NCI-H748 (cell line): ENCODE measurements at regions not wholly inside any gene's neighbourhood (a gene's known extent, or its start where the extent isn't known, plus 50 kb on each side); places are given as distances from the start of the nearest gene placed in this dataset.

Experiments used
- DNase-seq: peaks from one replicate; lab custom pipeline; 2025; ENCODE audit not compliant: unreplicated experiment; lab: John Stamatoyannopoulos, UW

GRCh38 chr17:79457376-79457775 lies 153.5 kb downstream of the RBFOX3 start:
- DNase-seq = no peak

GRCh38 chr17:79455636-79456035 lies 155.2 kb downstream of the RBFOX3 start:
- no peak for DNase-seq

GRCh38 chr17:79454826-79455225 lies 156.0 kb downstream of the RBFOX3 start:
- DNase-seq = no peak

- DNase-seq = no peak
These were observed 157.4 kb downstream of the RBFOX3 start for GRCh38 chr17:79453481-79453880.

GRCh38 chr17:79452706-79453105 lies 158.1 kb downstream of the RBFOX3 start:
- DNase-seq = no peak

- DNase-seq = no peak
These were observed 159.7 kb downstream of the RBFOX3 start for GRCh38 chr17:79451167-79451566.

- DNase-seq = no peak
These were observed 164.3 kb downstream of the RBFOX3 start for GRCh38 chr17:79446399-79447009.

GRCh38 chr17:79444198-79444597 lies 166.7 kb downstream of the RBFOX3 start:
- no peak for DNase-seq

DNA sequence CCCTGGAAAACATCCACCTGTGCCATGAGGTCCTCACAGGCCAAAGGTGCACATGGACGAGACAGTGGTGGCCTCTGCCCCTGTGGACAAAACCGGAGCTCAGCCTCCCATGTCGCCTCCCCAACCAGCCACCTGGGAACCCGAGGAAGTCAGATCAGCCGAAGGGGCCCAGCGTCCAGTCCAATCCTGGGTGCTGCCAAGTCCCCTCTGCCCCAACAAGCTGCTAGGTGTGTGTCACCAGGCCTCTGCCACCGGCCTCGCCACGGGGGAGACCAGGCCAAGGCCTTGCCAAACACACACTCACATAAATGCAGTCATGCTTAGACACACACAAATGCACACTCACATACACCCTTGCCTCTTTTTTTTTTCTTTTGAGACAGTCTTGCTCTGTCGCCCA lies 167.8 kb downstream of the RBFOX3 start:
- no peak for DNase-seq

DNA sequence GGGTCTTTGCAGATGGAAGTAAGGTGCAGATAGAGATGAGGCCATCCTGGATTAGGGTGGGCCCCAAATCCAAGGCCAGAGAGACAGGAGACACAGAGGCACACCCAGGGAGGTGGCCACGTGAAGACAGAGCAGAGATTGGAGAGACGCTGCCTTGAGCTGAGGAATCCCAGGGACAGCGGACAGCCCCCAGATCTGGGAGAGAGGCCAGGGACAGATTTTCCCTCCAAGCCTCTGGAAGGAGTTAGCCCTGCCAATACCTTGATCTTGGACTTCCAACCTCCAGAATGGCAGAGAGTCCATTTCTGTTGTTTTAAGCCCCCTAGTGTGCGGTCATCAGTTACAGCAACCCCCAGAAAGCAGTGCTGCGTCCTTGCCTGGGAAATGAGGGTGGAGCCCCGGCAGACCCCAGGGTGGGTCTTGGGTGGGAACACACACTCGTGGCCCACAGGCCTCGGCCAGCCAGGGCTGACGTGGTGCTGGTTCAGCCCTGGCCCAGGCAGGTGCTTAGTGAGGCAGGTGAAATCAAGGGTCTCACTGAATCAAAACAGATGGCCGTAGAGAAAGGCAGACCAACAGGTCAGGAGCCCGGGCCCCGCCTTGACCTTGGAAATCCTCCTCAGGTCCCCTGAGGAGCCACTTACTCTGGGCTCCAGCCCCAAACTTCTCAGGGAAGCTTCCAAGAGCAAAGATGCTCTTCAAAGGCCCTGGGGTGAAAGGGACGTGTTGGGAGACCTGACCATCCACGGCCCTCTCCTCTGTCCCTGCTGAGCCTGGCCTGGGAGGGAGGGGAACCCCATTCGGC lies 169.3 kb downstream of the RBFOX3 start:
- no peak for DNase-seq

DNA sequence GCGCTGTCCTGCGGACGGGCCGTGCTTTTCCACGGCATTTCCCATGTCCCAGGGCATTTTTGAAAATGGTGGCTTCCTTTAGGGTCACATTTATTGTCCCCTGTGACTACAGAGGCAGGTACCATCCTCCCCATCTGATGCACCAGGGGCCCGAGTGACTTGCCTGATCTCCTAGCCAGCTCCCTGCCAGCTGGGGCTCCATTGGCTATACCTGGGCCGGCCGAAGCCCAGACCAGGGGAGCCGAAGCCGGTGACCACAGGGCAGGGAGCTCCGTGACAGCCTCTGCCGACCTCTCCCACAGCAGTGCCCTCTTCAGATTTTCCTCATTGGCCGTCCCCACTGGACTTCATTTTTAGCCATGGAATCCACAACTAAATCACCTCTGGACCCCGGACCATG lies 170.6 kb downstream of the RBFOX3 start:
- no peak for DNase-seq

DNA sequence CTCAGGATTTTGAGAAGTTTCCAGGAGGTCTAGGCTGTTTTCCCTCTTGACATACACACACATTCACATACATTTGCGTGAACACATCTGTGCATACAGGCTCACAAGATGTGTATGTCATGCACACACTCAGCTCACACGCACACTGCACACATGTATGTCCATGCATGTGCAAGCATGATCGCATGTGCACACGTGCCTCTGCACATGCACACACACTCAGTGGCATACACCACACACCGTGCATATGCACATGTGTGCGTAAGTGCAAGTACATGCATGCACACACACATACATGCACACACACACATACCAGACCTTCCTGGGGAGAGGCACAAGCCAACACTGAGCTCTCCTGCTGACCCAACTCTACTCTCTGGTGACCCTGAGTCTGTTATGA lies 171.4 kb downstream of the RBFOX3 start:
- DNase-seq = no peak

GRCh38 chr17:79438546-79439334 lies 172.1 kb downstream of the RBFOX3 start:
- DNase-seq = no peak

- no peak for DNase-seq
These were observed 172.8 kb downstream of the RBFOX3 start for GRCh38 chr17:79438058-79438457.

- DNase-seq = no peak
These were observed 173.8 kb downstream of the RBFOX3 start for GRCh38 chr17:79437081-79437480.

- no peak for DNase-seq
These were observed 174.9 kb downstream of the RBFOX3 start for GRCh38 chr17:79435962-79436361.

DNA sequence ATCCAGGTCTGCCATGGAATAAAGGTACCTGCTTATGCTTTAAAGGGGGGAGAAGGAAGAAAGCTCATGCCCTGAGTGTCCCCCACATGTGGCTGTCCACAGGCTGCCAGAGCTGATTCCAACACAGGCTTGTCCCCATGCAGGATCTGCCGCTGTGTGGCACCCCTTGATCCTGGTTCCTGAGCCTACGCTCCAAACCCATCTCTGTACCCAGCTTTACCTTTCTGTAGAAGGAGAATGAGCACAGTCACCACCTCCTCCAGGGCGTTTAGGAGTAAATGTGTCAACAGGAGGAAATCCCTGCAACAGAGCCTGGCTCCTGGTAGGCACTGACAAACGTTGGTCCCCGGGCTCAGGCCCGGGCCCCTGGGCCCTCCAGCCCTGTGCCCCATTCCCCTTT lies 175.6 kb downstream of the RBFOX3 start:
- no peak for DNase-seq

DNA sequence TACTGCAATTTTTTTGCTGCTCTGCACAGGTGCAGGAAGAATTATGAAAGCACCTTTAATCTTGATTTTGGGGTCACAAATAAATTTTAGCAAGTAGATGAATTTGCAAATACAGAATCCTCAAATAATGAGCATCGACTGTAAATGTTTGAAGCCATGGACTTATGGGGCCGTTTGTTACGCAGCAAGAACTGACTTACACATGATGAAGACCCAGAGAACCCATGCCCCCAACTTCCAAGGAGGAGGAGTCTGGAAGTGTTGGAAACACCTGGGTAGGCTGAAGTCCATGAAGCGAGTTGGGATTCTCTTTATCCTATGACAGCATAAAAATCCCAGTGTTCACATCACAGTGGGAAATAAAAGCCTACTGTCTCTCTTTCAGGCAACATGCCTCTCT lies 176.6 kb downstream of the RBFOX3 start:
- DNase-seq = no peak

DNA sequence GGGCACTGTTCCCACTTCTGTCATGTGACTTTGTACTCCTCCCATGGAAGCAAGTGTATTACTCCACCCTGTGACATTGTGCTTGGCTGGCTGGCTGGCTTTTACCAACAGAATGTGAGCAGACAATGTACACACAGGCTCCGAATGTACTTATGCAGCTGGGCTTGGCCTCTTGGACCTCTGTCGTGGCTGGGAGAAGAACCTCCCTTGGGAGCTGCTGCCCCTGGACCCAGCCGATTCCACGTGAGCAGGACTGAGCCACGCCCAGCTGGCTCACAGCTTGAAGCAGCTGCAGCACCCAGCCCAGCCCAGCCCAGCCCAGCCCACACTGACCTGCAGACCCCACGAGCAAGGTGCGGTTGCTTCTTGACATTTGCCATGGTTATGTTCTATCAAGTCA lies 177.5 kb downstream of the RBFOX3 start:
- DNase-seq = no peak

GRCh38 chr17:79431175-79431574 lies 179.7 kb downstream of the RBFOX3 start:
- DNase-seq = no peak

- DNase-seq = no peak
These were observed 180.9 kb downstream of the RBFOX3 start for GRCh38 chr17:79429864-79430494.

DNA sequence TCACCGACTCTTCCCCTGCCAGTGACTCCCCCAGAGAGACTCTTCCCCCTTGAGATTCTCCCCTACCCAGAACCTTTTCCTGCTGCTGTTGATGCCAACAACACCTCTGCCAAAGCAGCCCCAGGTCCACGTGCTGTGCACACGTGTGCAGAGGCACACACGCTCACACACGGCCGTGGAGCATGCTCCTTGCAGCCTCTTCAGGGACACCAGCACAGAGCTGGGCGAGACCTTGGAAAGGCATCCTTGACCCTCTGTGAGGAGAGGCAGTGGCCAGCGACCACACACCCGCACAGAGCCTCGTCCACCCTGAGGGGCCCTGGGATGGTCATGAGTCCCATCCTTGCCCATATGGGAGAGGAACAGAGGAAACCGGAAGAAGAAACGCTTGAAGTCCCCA lies 181.9 kb downstream of the RBFOX3 start:
- DNase-seq = no peak
